Glutamatergic neuron (in vitro differentiated cells): ENCODE measurements at regions not wholly inside any gene's neighbourhood (a gene's known extent, or its start where the extent isn't known, plus 50 kb on each side); places are given as distances from the start of the nearest gene placed in this dataset.

Experiments used
- DNase-seq: peaks from one replicate; pipeline ENCODE4 v3.0.0; 2022
- H3K27ac Mint-ChIP-seq: one replicate; pipeline ENCODE4 v1.8.0; 2020; ENCODE audit warnings: mild to moderate bottlenecking, mixed read lengths, inconsistent platforms; ENCODE audit not compliant: unreplicated experiment
- H3K27me3 Mint-ChIP-seq: one replicate; pipeline ENCODE4 v1.8.0; 2020; ENCODE audit warnings: mild to moderate bottlenecking, moderate library complexity, mixed read lengths, inconsistent platforms; ENCODE audit not compliant: unreplicated experiment
- H3K36me3 Mint-ChIP-seq: one replicate; pipeline ENCODE4 v1.8.0; 2020; ENCODE audit warnings: mild to moderate bottlenecking, mixed read lengths, inconsistent platforms; ENCODE audit not compliant: unreplicated experiment
- H3K4me1 Mint-ChIP-seq: one replicate; pipeline ENCODE4 v1.8.0; 2020; ENCODE audit warnings: mild to moderate bottlenecking, low read depth, mixed read lengths, inconsistent platforms; ENCODE audit not compliant: unreplicated experiment
- H3K4me3 Mint-ChIP-seq: one replicate; pipeline ENCODE4 v1.8.0; 2020; ENCODE audit warnings: mild to moderate bottlenecking, mixed read lengths, inconsistent platforms; ENCODE audit not compliant: unreplicated experiment
- H3K9me3 Mint-ChIP-seq: one replicate; pipeline ENCODE4 v1.8.0; 2020; ENCODE audit warnings: mild to moderate bottlenecking, moderate library complexity, mixed read lengths, inconsistent platforms; ENCODE audit not compliant: unreplicated experiment
- CTCF ChIP-seq: fragments of 200-600 bp; sonication (generic); IDR thresholded peaks from one replicate; pipeline ENCODE4 v1.5.0; 2021; ENCODE audit not compliant: partially characterized antibody, unreplicated experiment

GRCh38 chr18:47531717-47532116 is 280.3 kb upstream of the SKOR2 start:
- H3K27ac Mint-ChIP-seq = no peak overlapping the region
- no peak for DNase-seq
- H3K36me3 Mint-ChIP-seq = no peaks in the 10 kb centered on the region
- no peaks in the 10 kb centered on the region for H3K4me1 Mint-ChIP-seq
- peaks cover 3% of the 10 kb centered on the region for H3K27me3 Mint-ChIP-seq
- peaks cover 1% of the 10 kb centered on the region for H3K9me3 Mint-ChIP-seq
- TF ChIP-seq CTCF = no peak
- H3K4me3 Mint-ChIP-seq = no peak overlapping the region

GRCh38 chr18:47530695-47531094 is 279.2 kb upstream of the SKOR2 start:
- Mint-ChIP-seq H3K27ac (no peak overlapping the region), H3K9me3 (peaks cover 3% of the 10 kb centered on the region), H3K4me1 (no peaks in the 10 kb centered on the region), H3K4me3 (no peak overlapping the region), H3K27me3 (peaks cover 4% of the 10 kb centered on the region), H3K36me3 (no peaks in the 10 kb centered on the region)
- DNase-seq = no peak
- TF ChIP-seq CTCF = no peak

GRCh38 chr18:47528343-47528742 is 276.9 kb upstream of the SKOR2 start:
- H3K4me1 Mint-ChIP-seq = no peaks in the 10 kb centered on the region
- H3K9me3 Mint-ChIP-seq = peaks cover 3% of the 10 kb centered on the region
- no peak overlapping the region for H3K27ac Mint-ChIP-seq
- H3K27me3 Mint-ChIP-seq = peaks cover 6% of the 10 kb centered on the region
- H3K4me3 Mint-ChIP-seq = no peak overlapping the region
- TF ChIP-seq CTCF = no peak
- peaks cover 5% of the 10 kb centered on the region for H3K36me3 Mint-ChIP-seq
- no peak for DNase-seq

GRCh38 chr18:47526147-47526546 is 274.7 kb upstream of the SKOR2 start:
- no peak for TF ChIP-seq CTCF
- H3K36me3 Mint-ChIP-seq = peaks cover 5% of the 10 kb centered on the region
- H3K4me1 Mint-ChIP-seq = no peaks in the 10 kb centered on the region
- no peak overlapping the region for H3K4me3 Mint-ChIP-seq
- no peak overlapping the region for H3K27ac Mint-ChIP-seq
- DNase-seq = no peak
- H3K9me3 Mint-ChIP-seq = peaks cover 3% of the 10 kb centered on the region
- peaks cover 4% of the 10 kb centered on the region for H3K27me3 Mint-ChIP-seq

GRCh38 chr18:47522359-47522758 is 270.9 kb upstream of the SKOR2 start:
- Mint-ChIP-seq H3K9me3 (peaks cover 2% of the 10 kb centered on the region), H3K36me3 (peaks cover 5% of the 10 kb centered on the region), H3K4me3 (no peak overlapping the region), H3K27ac (no peak overlapping the region), H3K4me1 (no peaks in the 10 kb centered on the region), H3K27me3 (peaks cover 2% of the 10 kb centered on the region)
- TF ChIP-seq CTCF = no peak
- DNase-seq = no peak
